ENCODE measurements at regions not wholly inside any gene's neighbourhood (a gene's known extent, or its start where the extent isn't known, plus 50 kb on each side); places are given as distances from the start of the nearest gene placed in this dataset.

- DNase-seq (ENCODE audit: extremely low spot score), result no peak
- 72% methylated on average over 6 of the region's 6 CpGs for whole genome bisulfite sequencing
- H3K4me3 ChIP-seq (ENCODE audit: low read depth, low read length), result no peak overlapping the region
- no peaks in the 10 kb centered on the region for H3K36me3 ChIP-seq (ENCODE audit: insufficient read depth)
- no peaks in the 10 kb centered on the region for H3K4me1 ChIP-seq (ENCODE audit: insufficient read depth)
- H3K27ac ChIP-seq (ENCODE audit: low read depth), result no peak overlapping the region
Observed at GRCh38 chr9:18037981-18038380, 436.0 kb upstream of the ADAMTSL1 start.

GRCh38 chr9:18040327-18040726 is 433.6 kb upstream of the ADAMTSL1 start:
- WGBS, result 95% methylated on average over 2 of the region's 2 CpGs
- DNase-seq (ENCODE audit: extremely low spot score), result no peak
- Histone ChIP-seq H3K27ac (ENCODE audit: low read depth) (no peak overlapping the region), H3K4me3 (ENCODE audit: low read depth, low read length) (no peak overlapping the region), H3K4me1 (ENCODE audit: insufficient read depth) (no peaks in the 10 kb centered on the region), H3K36me3 (ENCODE audit: insufficient read depth) (no peaks in the 10 kb centered on the region)

- WGBS, result 92% methylated on average over 1 of the region's 1 CpG
- no peaks in the 10 kb centered on the region for H3K4me1 ChIP-seq (ENCODE audit: insufficient read depth)
- H3K4me3 ChIP-seq (ENCODE audit: low read depth, low read length), result no peak overlapping the region
- no peak overlapping the region for H3K27ac ChIP-seq (ENCODE audit: low read depth)
- DNase-seq (ENCODE audit: extremely low spot score), result no peak
- no peaks in the 10 kb centered on the region for H3K36me3 ChIP-seq (ENCODE audit: insufficient read depth)
Observed at GRCh38 chr9:18043978-18044377, 430.0 kb upstream of the ADAMTSL1 start.

- H3K4me3 ChIP-seq (ENCODE audit: low read depth, low read length), result no peak overlapping the region
- 83% methylated on average over 1 of the region's 1 CpG for WGBS
- no peak for DNase-seq (ENCODE audit: extremely low spot score)
Observed at GRCh38 chr9:18045326-18045725, 428.6 kb upstream of the ADAMTSL1 start.

GRCh38 chr9:18046068-18046467 is 427.9 kb upstream of the ADAMTSL1 start:
- no peak for DNase-seq (ENCODE audit: extremely low spot score)
- Histone ChIP-seq H3K36me3 (ENCODE audit: insufficient read depth) (no peaks in the 10 kb centered on the region), H3K4me1 (ENCODE audit: insufficient read depth) (no peaks in the 10 kb centered on the region), H3K27ac (ENCODE audit: low read depth) (no peak overlapping the region), H3K4me3 (ENCODE audit: low read depth, low read length) (no peak overlapping the region)
- 45% methylated on average over 1 of the region's 1 CpG for WGBS

More at GRCh38 chr9:18045326-18045725, 428.6 kb upstream of the ADAMTSL1 start:
- H3K36me3 ChIP-seq (ENCODE audit: insufficient read depth), result no peaks in the 10 kb centered on the region
- H3K27ac ChIP-seq (ENCODE audit: low read depth), result no peak overlapping the region
- H3K4me1 ChIP-seq (ENCODE audit: insufficient read depth), result no peaks in the 10 kb centered on the region

- H3K4me1 ChIP-seq (ENCODE audit: insufficient read depth), result no peaks in the 10 kb centered on the region
- no peak overlapping the region for H3K4me3 ChIP-seq (ENCODE audit: low read depth, low read length)
- 86% methylated on average over 2 of the region's 2 CpGs for WGBS
- H3K36me3 ChIP-seq (ENCODE audit: insufficient read depth), result no peaks in the 10 kb centered on the region
- H3K27ac ChIP-seq (ENCODE audit: low read depth), result no peak overlapping the region
- no peak for DNase-seq (ENCODE audit: extremely low spot score)
Observed at GRCh38 chr9:18051638-18052037, 422.3 kb upstream of the ADAMTSL1 start.

GRCh38 chr9:18052060-18052459 is 421.9 kb upstream of the ADAMTSL1 start:
- Histone ChIP-seq H3K4me1 (ENCODE audit: insufficient read depth) (no peaks in the 10 kb centered on the region), H3K36me3 (ENCODE audit: insufficient read depth) (no peaks in the 10 kb centered on the region), H3K27ac (ENCODE audit: low read depth) (no peak overlapping the region), H3K4me3 (ENCODE audit: low read depth, low read length) (no peak overlapping the region)
- DNase-seq (ENCODE audit: extremely low spot score), result no peak

GRCh38 chr9:18056269-18056992 is 417.5 kb upstream of the ADAMTSL1 start:
- Histone ChIP-seq H3K36me3 (ENCODE audit: insufficient read depth) (no peaks in the 10 kb centered on the region), H3K4me3 (ENCODE audit: low read depth, low read length) (no peak overlapping the region), H3K4me1 (ENCODE audit: insufficient read depth) (no peaks in the 10 kb centered on the region), H3K27ac (ENCODE audit: low read depth) (no peak overlapping the region)
- DNase-seq (ENCODE audit: extremely low spot score), result no peak
- 48% methylated on average over 8 of the region's 8 CpGs for WGBS

- H3K4me1 ChIP-seq (ENCODE audit: insufficient read depth), result no peaks in the 10 kb centered on the region
Observed at GRCh38 chr9:18056993-18057369, 417.0 kb upstream of the ADAMTSL1 start.

GRCh38 chr9:18058564-18059442 is 415.1 kb upstream of the ADAMTSL1 start:
- WGBS, result 76% methylated on average over 3 of the region's 3 CpGs
- Histone ChIP-seq H3K4me1 (ENCODE audit: insufficient read depth) (no peaks in the 10 kb centered on the region), H3K4me3 (ENCODE audit: low read depth, low read length) (no peak overlapping the region), H3K36me3 (ENCODE audit: insufficient read depth) (no peaks in the 10 kb centered on the region), H3K27ac (ENCODE audit: low read depth) (no peak overlapping the region)
- DNase-seq (ENCODE audit: extremely low spot score), result no peak

More at GRCh38 chr9:18056993-18057369, 417.0 kb upstream of the ADAMTSL1 start:
- Histone ChIP-seq H3K27ac (ENCODE audit: low read depth) (no peak overlapping the region), H3K36me3 (ENCODE audit: insufficient read depth) (no peaks in the 10 kb centered on the region), H3K4me3 (ENCODE audit: low read depth, low read length) (no peak overlapping the region)
- 81% methylated on average over 4 of the region's 4 CpGs for WGBS
- DNase-seq (ENCODE audit: extremely low spot score), result no peak

GRCh38 chr9:18059447-18059846 is 414.5 kb upstream of the ADAMTSL1 start:
- no peak overlapping the region for H3K27ac ChIP-seq (ENCODE audit: low read depth)
- H3K4me3 ChIP-seq (ENCODE audit: low read depth, low read length), result no peak overlapping the region
- 62% methylated on average over 1 of the region's 1 CpG for WGBS
- H3K4me1 ChIP-seq (ENCODE audit: insufficient read depth), result no peaks in the 10 kb centered on the region
- no peak for DNase-seq (ENCODE audit: extremely low spot score)
- no peaks in the 10 kb centered on the region for H3K36me3 ChIP-seq (ENCODE audit: insufficient read depth)

GRCh38 chr9:18060269-18060934 is 413.6 kb upstream of the ADAMTSL1 start:
- no peak for DNase-seq (ENCODE audit: extremely low spot score)
- Histone ChIP-seq H3K4me3 (ENCODE audit: low read depth, low read length) (no peak overlapping the region), H3K36me3 (ENCODE audit: insufficient read depth) (no peaks in the 10 kb centered on the region), H3K27ac (ENCODE audit: low read depth) (no peak overlapping the region), H3K4me1 (ENCODE audit: insufficient read depth) (no peaks in the 10 kb centered on the region)
- 81% methylated on average over 3 of the region's 3 CpGs for WGBS

- Histone ChIP-seq H3K4me1 (ENCODE audit: insufficient read depth) (no peaks in the 10 kb centered on the region), H3K27ac (ENCODE audit: low read depth) (no peak overlapping the region), H3K4me3 (ENCODE audit: low read depth, low read length) (no peak overlapping the region), H3K36me3 (ENCODE audit: insufficient read depth) (no peaks in the 10 kb centered on the region)
- DNase-seq (ENCODE audit: extremely low spot score), result no peak
Observed at GRCh38 chr9:18061332-18061731, 412.6 kb upstream of the ADAMTSL1 start.

- Histone ChIP-seq H3K27ac (ENCODE audit: low read depth) (no peak overlapping the region), H3K4me1 (ENCODE audit: insufficient read depth) (no peaks in the 10 kb centered on the region), H3K4me3 (ENCODE audit: low read depth, low read length) (no peak overlapping the region), H3K36me3 (ENCODE audit: insufficient read depth) (no peaks in the 10 kb centered on the region)
- WGBS, result 32% methylated on average over 2 of the region's 2 CpGs
- no peak for DNase-seq (ENCODE audit: extremely low spot score)
Observed at GRCh38 chr9:18061856-18062255, 412.1 kb upstream of the ADAMTSL1 start.
